A673 (cell line): ENCODE measurements at regions not wholly inside any gene's neighbourhood (a gene's known extent, or its start where the extent isn't known, plus 50 kb on each side); places are given as distances from the start of the nearest gene placed in this dataset.

ENCODE experiments used
- CTCF ChIP-seq: fragments of 300-800, 200-600 bp; sonication (generic); conservative IDR thresholded peaks from 2 replicates; pipeline ENCODE4 v1.5.1; 2017; ENCODE audit warnings: low read depth, mild to moderate bottlenecking, antibody characterized with exemption, low read length, moderate library complexity, mixed read lengths
- EZH2 ChIP-seq: fragments of 200-600 bp; sonication (generic); IDR thresholded peaks from 2 replicates; pipeline ENCODE4 v1.6.1; 2017; ENCODE audit warnings: borderline replicate concordance, low read depth, mild to moderate bottlenecking, mixed read lengths, antibody characterized with exemption, low read length; ENCODE audit not compliant: poor library complexity, severe bottlenecking

DNA sequence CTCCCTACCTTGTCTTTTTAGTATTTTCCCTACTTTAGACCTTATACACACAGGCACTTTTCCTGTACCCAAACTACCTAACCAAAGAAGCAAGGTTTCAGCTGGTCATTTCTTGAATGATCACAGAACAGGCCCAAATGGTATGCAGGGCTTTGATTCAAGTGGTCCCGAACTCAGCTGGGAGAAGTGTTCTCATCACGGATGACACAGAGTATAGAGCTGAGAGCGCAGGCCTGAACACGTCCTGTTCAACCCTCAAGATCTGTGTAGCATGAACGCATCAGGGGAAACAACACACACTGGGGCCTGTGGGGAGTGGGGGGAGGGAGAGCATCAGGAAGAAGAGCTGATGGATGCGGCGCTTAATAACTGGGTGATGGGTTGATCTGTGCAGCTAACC lies 318.2 kb downstream of the SFMBT2 start:
- TF ChIP-seq EZH2 (no peak), CTCF (no peak)
